22Rv1 (cell line): ENCODE measurements at regions not wholly inside any gene's neighbourhood (a gene's known extent, or its start where the extent isn't known, plus 50 kb on each side); places are given as distances from the start of the nearest gene placed in this dataset.

Experiments
- H3K27ac ChIP-seq: fragments of 450-650 bp; 2 replicates; pipeline ENCODE4 v1.5.1; 2017
- ZFX ChIP-seq: fragments of 450-650 bp; IDR thresholded peaks from 2 replicates; pipeline ENCODE4 v1.6.1; 2017; ENCODE audit warnings: antibody characterized with exemption, borderline replicate concordance
- TF ChIP-seq, protein P1 (sequence below): fragments of 450-650 bp; IDR thresholded peaks from 2 replicates; pipeline ENCODE4 v1.5.1; 2017; ENCODE audit warnings: mild to moderate bottlenecking

DNA sequence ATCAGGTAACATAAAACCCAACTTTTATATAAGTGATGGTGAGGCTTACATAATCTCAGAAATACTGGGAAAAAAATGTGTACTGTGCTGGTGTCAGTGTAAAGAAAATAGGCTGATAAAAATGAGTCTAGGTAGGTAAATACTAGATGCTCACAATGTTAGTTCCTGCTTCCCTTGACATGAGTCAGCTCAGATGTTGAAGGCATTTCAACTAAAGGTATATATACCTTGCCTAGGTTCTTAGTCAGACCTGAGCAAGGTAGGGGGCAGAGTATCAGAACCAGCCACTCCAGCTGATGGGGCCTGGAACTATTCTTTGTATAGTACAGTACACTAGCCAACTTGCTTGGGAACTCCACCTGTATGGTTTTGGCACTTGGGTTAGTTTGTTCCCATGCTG lies 51.0 kb upstream of the CA10 start:
- TF ChIP-seq, protein P1, sequence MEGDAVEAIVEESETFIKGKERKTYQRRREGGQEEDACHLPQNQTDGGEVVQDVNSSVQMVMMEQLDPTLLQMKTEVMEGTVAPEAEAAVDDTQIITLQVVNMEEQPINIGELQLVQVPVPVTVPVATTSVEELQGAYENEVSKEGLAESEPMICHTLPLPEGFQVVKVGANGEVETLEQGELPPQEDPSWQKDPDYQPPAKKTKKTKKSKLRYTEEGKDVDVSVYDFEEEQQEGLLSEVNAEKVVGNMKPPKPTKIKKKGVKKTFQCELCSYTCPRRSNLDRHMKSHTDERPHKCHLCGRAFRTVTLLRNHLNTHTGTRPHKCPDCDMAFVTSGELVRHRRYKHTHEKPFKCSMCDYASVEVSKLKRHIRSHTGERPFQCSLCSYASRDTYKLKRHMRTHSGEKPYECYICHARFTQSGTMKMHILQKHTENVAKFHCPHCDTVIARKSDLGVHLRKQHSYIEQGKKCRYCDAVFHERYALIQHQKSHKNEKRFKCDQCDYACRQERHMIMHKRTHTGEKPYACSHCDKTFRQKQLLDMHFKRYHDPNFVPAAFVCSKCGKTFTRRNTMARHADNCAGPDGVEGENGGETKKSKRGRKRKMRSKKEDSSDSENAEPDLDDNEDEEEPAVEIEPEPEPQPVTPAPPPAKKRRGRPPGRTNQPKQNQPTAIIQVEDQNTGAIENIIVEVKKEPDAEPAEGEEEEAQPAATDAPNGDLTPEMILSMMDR: no peak
- no peak for TF ChIP-seq ZFX
- H3K27ac ChIP-seq: no peak overlapping the region
